Stimulated activated CD8-positive, alpha-beta memory T cell treated with anti-CD3 and anti-CD28 coated beads, Interleukin-4, amount 100 ng/mL, for 1 hour (primary cell): ENCODE measurements at regions not wholly inside any gene's neighbourhood (a gene's known extent, or its start where the extent isn't known, plus 50 kb on each side); places are given as distances from the start of the nearest gene placed in this dataset.
"Not testable (repeated sequence)": the region's sequence is repeated elsewhere in the genome, so short reads cannot be mapped to it uniquely, and the experiment has no call there.

Experiments
- DNase-seq, 2 donors: peaks; one replicate each; pipeline ENCODE4 v3.0.0-alpha.2; 2020; ENCODE audit warnings: low read depth in 2 of 2, low spot score in 1 of 2

DNA sequence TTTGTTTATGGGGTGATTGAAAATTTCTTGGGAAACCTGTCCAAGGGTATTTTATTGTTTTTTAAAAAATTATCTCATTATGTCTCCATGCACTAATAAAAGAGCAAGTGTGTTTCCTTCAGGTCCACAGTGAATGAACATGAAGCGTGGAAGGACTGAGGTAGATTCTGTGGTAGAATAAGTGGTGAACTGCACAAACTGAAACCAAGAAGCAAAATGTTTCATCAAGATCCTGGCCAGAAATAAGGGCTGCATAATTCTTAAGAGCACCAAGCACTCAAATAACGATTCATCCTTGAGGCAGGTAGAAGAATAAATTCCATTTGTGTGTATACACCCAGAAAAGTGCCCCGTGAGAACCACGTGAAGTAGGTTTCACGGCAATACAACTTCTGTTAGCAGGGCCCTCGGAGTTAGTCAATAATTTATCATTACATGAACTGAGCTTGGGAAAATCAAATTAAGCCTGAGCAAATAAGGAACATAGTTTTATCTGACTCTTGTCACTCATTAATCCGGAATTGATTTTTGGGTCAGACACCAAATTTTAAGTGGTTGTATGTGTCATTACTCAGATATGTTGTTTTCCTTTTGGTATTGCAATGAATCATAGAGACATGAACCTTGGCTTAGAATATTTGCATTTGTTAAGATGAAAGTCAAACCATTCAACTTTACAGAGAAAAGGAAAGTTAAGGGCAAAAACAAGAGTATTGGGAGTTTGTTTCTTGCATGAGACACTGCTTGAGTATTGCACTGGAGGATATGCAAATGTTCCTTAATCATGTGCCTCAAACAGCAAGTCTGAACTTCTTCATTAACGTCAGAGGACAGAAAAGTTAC lies 472.6 kb upstream of the NETO1 start:
- DNase-seq = no peak

- no peak for DNase-seq
These were observed 463.5 kb upstream of the NETO1 start for GRCh38 chr18:73331212-73331772.

DNA sequence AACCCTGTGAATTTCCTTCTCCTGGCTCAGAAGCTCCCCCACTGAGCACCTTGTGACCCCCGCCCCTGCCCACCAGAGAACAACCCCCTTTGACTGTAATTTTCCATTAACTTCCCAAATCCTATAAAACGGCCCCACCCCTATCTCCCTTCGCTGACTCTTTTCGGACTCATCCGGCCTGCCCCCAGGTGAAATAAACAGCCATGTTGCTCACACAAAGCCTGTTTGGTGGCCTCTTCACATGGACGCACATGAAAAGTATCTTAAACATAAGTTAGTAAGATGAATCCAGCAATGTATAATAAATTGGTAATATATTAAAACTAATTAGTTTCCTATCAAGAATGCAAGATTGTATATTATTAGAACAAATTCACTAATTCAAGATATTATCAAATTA lies 462.3 kb upstream of the NETO1 start:
- not testable (repeated sequence) for DNase-seq

- not testable (repeated sequence) for DNase-seq
These were observed 456.5 kb upstream of the NETO1 start for GRCh38 chr18:73324187-73324831.

DNA sequence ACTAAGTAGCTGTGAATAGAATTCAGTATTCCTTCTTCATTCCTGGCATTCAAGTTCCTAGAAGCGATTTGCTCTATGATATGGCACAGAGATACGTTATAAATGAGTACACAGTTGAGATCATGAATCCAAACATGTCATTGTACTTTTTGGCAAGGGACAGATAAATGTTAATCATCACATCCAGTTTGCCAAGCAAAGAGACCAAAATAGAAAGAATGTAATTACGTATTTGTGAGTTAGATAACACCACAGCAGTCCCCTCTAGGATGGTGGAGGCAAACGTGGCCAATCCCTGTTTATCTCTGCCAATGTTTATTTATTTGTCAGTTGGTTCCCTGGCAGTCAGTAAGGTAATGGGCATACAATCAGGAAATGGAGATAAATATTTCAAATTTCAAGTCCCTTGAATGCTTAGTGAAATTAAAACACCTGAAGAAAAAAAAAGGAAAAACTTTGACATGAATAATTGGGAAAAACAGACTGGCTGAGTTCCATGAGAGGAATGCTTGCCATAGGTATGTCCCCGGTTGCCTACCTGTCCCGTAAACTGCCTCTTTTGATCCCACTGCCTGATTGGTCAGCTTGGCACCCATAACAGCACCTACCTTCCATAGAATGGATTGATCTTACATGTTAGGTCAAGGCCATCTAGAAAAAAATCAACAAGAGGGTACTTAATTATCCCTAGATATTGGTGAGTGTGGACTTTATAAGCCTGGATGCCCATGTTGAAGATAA lies 451.1 kb upstream of the NETO1 start:
- DNase-seq = no peak

DNA sequence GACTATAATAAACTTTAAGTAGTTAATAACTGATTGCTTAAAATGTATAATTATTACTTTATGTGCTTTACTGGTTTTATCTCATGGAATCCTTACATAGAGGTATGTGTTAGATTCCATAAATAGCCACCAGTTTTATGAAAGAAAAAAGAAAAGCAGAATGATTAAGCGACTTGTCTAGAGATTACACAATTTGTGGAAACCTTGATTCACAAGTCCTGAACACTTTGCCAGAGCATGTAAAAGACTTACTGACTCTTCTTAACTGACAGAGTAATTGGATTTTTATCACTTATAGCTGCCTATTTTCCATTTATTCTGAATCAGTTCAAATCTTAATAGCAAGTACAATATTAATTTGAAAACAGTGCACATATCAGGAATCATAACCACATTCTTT lies 448.7 kb upstream of the NETO1 start:
- DNase-seq = no peak

- no peak for DNase-seq
These were observed 447.6 kb upstream of the NETO1 start for GRCh38 chr18:73315381-73315780.

- no peak for DNase-seq
These were observed 445.7 kb upstream of the NETO1 start for GRCh38 chr18:73313476-73313875.

GRCh38 chr18:73296686-73297085 lies 428.9 kb upstream of the NETO1 start:
- DNase-seq = no peak

- no peak for DNase-seq
These were observed 424.4 kb upstream of the NETO1 start for GRCh38 chr18:73292156-73292555.

DNA sequence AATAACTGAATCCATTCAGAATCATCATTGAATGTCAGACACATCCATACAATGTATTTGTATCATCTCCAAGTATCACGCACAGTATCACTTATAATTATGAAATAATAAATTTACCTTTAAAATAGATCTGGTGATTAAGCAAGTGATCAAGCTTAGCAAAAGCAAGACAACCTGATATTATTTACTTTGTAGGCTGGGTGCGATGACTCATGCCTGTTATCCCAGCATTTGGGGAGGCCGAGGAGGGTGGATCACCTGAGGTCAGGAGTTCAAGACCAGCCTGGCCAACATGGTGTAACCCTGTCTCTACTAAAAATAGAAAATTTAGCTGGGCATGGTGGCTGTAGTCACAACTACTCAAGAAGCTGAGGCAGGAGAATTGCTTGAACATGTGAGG lies 421.0 kb upstream of the NETO1 start:
- DNase-seq = no peak

DNA sequence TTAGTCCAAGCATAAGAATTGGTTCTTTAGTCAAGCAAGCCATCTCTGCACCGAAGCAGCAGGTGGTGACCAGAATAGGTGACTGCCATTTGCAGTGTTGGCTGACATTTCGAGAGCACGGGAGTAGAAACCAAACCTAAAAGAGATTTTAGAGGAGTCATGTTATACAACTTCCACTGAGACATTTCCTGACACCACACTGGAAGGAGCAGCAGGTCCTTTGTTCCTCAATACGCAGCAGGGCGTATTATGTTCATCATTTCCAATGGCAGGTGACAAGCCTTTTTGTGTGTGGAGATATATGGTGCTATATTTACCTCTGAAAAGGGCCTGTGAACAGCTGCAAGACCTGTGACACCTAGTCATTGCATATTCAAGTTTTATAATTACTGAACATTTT lies 418.8 kb upstream of the NETO1 start:
- DNase-seq = no peak

- no peak for DNase-seq
These were observed 416.0 kb upstream of the NETO1 start for GRCh38 chr18:73283788-73284187.

DNA sequence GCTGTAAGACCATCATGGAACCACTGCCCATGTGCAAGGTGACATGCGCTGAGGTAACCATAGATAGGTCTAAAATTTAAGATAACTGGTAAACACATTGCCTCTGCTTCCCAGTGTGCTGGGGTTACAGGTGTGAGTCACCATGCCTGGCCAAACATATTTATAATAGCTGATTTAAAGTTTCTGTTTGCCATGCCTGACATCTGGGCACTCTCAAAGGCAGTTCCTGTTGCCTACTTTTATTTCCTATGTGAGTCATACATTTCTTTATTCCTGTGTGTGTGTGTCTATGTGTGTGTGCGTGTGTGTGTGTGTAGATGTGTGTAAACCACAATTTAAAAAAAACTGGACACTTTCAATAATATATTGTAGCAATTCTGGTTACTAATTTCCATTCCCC lies 415.2 kb upstream of the NETO1 start:
- no peak for DNase-seq

GRCh38 chr18:73279498-73279897 lies 411.7 kb upstream of the NETO1 start:
- DNase-seq = no peak

GRCh38 chr18:73274812-73275621 lies 407.2 kb upstream of the NETO1 start:
- no peak for DNase-seq

DNA sequence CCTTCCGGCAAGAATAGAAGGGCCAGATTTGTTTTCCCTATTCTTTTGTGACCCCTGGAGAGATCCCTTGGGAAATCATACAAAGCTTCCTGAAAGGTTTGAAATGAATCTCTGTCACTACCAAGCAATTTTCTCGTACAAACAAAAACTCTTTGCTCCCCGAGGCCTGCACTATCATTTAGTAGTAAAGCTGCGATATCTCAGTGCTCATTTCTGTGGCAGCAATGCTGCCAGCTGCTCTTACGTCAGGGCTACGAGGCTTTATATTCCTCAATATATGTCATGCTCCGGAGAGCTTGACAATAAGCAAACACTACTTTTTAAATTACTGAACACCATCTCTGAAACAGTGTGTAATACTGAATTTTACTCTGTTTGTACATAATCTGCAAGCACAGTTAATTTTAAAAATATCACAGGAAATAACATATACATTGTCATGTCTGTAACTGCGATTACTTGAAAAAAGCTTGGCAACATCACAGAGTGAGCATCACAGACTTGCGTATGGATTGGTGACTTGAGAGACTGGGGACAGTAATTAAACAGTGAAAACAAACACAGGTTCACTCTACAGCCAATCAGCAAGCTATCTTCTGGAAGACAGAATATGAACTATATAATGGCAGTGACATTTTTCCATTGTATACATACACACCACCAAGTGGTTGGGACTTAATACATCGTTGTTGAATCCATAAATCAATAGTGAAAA lies 403.3 kb upstream of the NETO1 start:
- DNase-seq = no peak

GRCh38 chr18:73264562-73264921 lies 396.8 kb upstream of the NETO1 start:
- no peak for DNase-seq

- DNase-seq = no peak
These were observed 394.1 kb upstream of the NETO1 start for GRCh38 chr18:73261923-73262322.

DNA sequence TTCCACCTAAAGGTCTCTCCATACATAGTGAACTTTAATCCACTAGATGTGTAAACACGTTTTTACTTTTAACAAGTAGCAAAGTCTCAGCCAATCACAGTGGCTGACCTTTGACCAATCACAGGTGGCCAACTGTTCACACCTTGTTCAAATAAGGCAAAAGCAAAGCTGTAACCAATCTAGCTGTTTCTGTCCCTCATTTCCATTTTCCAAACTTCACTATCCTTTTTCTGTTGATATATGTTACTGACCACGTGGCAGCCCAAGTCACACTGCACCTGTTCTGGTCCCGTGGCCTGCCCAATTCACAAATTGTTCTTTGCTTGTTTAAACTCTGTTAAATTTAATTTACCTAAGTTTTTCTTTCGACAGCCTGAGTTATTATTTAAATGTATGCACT lies 393.5 kb upstream of the NETO1 start:
- DNase-seq = no peak
